Right cardiac atrium (tissue), 5 donors: ENCODE measurements at regions not wholly inside any gene's neighbourhood (a gene's known extent, or its start where the extent isn't known, plus 50 kb on each side); places are given as distances from the start of the nearest gene placed in this dataset.

ENCODE experiments used
- ATAC-seq, 2 donors: fragments of 200-7000 bp; cut with Tn5 transposase; one replicate each; pipeline versions ENCODE4 v1.8.0 to v1.9.1; 2020; ENCODE audit warnings: moderate library complexity in 2 of 2, mild to moderate bottlenecking in 1 of 2
- DNase-seq, 3 donors: peaks; one replicate each; pipeline ENCODE4 v3.0.0-alpha.2; 2020
- H3K27ac ChIP-seq: one replicate; pipeline ENCODE4 v1.5.1; 2013; ENCODE audit warnings: mild to moderate bottlenecking, low read length, control low read depth, moderate library complexity
- H3K27me3 ChIP-seq: one replicate; pipeline ENCODE4 v1.6.1; 2013; ENCODE audit not compliant: control insufficient read depth, insufficient read depth
- H3K4me1 ChIP-seq: one replicate; pipeline ENCODE4 v1.6.1; 2013; ENCODE audit warnings: low read length; ENCODE audit not compliant: control insufficient read depth, insufficient read depth
- H3K4me3 ChIP-seq: one replicate; pipeline ENCODE4 v1.5.1; 2013; ENCODE audit warnings: low read length, control low read depth
- H3K9me3 ChIP-seq: one replicate; pipeline ENCODE4 v1.6.1; 2013; ENCODE audit warnings: low read length; ENCODE audit not compliant: control insufficient read depth
- WGBS: extraction: QIAGEN DNeasy Blood & Tissue Kit; methylation state at CpG from one replicate; pipeline ENCODE4 v1.1.7; 2013; 5-methylcytosine and 5-hydroxymethylcytosine counted together
- intact Hi-C, 4 donors: fragments of 100-400 bp; cut with DNase I; formaldehyde crosslinking; loops; one replicate each; pipeline versions ENCODE4 v1.11.0 to v1.14.0; 2022 to 2023
- donor health status: healthy with polysubstance abuse.
- donor health status: DM: no; HTN: yes; CAD: no.
- donor health status: DM: no; HTN: no; CAD: no.
- donor health status: DM: no; HTN: yes; CAD: no; lungs with severe emphysema.
- donor health status: DM: yes; HTN: yes; CAD: no.

GRCh38 chrY:21295206-21295605 is 215.9 kb upstream of the RBMY1B start:
- DNase-seq = no peak
- no peak overlapping the region for H3K4me3 ChIP-seq
- intact Hi-C loops = no loop called here
- 42% methylated on average over 2 of the region's 2 CpGs for WGBS
- ATAC-seq = no peak
- H3K27me3 ChIP-seq = no peaks in the 10 kb centered on the region
- H3K4me1 ChIP-seq = no peaks in the 10 kb centered on the region
- H3K9me3 ChIP-seq = no peaks in the 10 kb centered on the region
- H3K27ac ChIP-seq = no peak overlapping the region

DNA sequence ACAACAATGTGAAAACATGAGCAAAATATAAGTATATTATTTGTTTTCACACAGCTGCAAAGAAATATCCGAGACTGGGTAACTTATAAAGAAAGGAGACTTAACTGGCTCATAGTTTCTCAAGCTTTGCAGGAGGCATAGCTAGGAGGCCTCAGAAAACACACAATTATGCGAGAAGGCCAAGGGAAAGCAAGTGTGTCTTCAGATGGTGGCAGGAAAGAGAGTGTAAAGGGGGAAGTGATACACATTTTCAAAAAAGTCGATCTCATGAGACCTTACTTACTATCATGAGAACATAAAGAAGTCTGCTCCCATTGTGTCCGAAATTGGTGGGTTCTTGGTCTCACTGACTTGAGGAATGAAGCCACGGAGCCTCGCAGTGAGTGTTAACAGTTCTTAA is 208.9 kb upstream of the RBMY1B start:
- intact Hi-C loops = no loop called here
- Histone ChIP-seq H3K27me3 (no peaks in the 10 kb centered on the region), H3K27ac (no peak overlapping the region), H3K4me3 (no peak overlapping the region), H3K4me1 (no peaks in the 10 kb centered on the region), H3K9me3 (no peaks in the 10 kb centered on the region)
- WGBS = 55% methylated on average over 6 of the region's 6 CpGs
- DNase-seq (no peak), ATAC-seq (no peak)

DNA sequence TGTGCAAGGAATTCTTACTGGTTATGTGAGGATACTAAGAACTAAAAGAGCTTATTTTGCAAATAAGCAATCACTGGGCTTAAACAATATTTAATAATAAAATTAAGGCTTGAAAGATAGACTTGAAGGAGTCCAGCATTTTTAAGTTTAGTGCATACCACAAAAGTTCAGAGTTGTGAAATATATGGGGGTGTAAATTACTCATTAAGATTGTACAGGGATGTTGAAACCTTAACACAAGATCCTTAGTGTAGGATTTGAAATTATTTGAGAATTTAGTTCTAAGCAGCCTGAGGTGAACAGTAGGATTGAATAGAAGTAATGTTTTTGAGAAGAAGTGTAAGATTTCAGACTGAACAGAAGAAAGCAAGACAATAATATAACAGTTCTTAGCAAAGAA is 195.8 kb upstream of the RBMY1B start:
- no peak overlapping the region for H3K4me3 ChIP-seq
- no peak overlapping the region for H3K27ac ChIP-seq
- no peaks in the 10 kb centered on the region for H3K4me1 ChIP-seq
- no peak for DNase-seq
- intact Hi-C loops = no loop called here
- ATAC-seq = no peak
- no peaks in the 10 kb centered on the region for H3K27me3 ChIP-seq
- no peaks in the 10 kb centered on the region for H3K9me3 ChIP-seq
